HCT116 (cell line): ENCODE measurements at regions not wholly inside any gene's neighbourhood (a gene's known extent, or its start where the extent isn't known, plus 50 kb on each side); places are given as distances from the start of the nearest gene placed in this dataset.

Experiments used
- CTCF ChIP-seq, 3 experiments: fragments of 200-600 bp in 1 of 3; sonication (generic) in 1 of 3; IDR thresholded peaks in 2 of 3; conservative IDR thresholded peaks in 1 of 3; 2 replicates each; pipeline ENCODE4 v1.5.1; 2012 to 2017; ENCODE audit warnings: low read depth in 2 of 3, low read length in 2 of 3, antibody characterized with exemption in 1 of 3, borderline replicate concordance in 1 of 3, control low read depth in 1 of 3, mild to moderate bottlenecking in 1 of 3, mixed read lengths in 1 of 3, mixed run types in 1 of 3, moderate library complexity in 1 of 3; ENCODE audit not compliant: insufficient read depth in 1 of 3
- EZH2phosphoT487 ChIP-seq: fragments of 200-600 bp; IDR thresholded peaks from 2 replicates; pipeline ENCODE4 v1.6.1; 2018; ENCODE audit warnings: antibody characterized with exemption, borderline replicate concordance
- JUND ChIP-seq: IDR thresholded peaks from 2 replicates; pipeline ENCODE4 v1.6.1; 2012
- POLR2AphosphoS5 ChIP-seq: IDR thresholded peaks from 2 replicates; pipeline ENCODE4 v1.6.1; 2011; ENCODE audit warnings: mild to moderate bottlenecking, low read depth, low read length, moderate library complexity
- RAD21 ChIP-seq: IDR thresholded peaks from 2 replicates; pipeline ENCODE4 v1.6.1; 2012; ENCODE audit warnings: low read depth, mild to moderate bottlenecking
- TF ChIP-seq, protein P1 (sequence below): IDR thresholded peaks from 2 replicates; pipeline ENCODE4 v1.6.1; 2012

DNA sequence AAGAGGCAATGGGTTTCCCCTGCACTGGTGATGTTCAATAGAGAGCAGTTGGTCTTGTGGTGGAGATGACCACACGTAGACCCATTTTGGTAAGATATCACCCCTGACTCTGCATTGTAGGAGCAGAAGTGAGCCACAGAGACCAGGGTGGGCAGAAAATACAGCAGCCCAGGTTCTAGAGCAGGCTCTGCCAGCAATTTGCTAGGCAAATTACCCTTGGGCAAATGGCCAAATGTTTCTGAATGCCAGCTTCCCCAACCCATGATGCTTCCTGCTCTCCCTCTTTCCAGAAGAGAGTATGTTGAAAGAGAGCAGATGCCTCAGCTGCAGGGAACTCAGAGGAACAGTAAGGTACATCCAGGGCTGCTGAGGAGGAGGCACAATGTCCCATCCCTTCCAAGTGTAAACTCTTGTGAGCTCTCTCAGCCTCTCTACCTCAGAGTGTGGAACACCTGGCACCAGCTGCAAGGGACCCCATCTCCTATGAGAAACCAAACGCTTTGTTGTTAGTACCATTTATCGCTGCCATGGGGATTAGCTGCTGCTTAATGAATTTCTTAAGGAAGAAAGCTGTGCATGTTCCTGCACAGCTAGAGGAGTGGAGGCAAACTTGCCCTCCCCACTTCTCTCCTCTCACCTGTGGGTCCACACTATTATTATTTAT lies 317.5 kb upstream of the MOCS1 start:
- TF ChIP-seq CTCF (IDR thresholded peaks at IDR 0.05 in 2 of 3, conservative IDR thresholded peaks at IDR 0.05 in 1 of 3; ENCODE audit: borderline replicate concordance in 1 of 3, insufficient read depth in 1 of 3, low read depth in 2 of 3, low read length in 2 of 3) (no peak), EZH2phosphoT487 (no peak), JUND (no peak), POLR2AphosphoS5 (no peak), RAD21 (no peak)
- TF ChIP-seq, protein P1, sequence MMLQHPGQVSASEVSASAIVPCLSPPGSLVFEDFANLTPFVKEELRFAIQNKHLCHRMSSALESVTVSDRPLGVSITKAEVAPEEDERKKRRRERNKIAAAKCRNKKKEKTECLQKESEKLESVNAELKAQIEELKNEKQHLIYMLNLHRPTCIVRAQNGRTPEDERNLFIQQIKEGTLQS: no peak
